Activated naive CD4-positive, alpha-beta T cell treated with anti-CD3 and anti-CD28 coated beads, Interleukin-2, amount 50 U/mL, for 24 hours (primary cell): ENCODE measurements at regions not wholly inside any gene's neighbourhood (a gene's known extent, or its start where the extent isn't known, plus 50 kb on each side); places are given as distances from the start of the nearest gene placed in this dataset.

Experiments
- H3K27ac Mint-ChIP-seq: one replicate; pipeline ENCODE4 v1.8.0; 2021; ENCODE audit warnings: mild to moderate bottlenecking, mixed read lengths
- H3K27me3 Mint-ChIP-seq: one replicate; pipeline ENCODE4 v1.8.0; 2021; ENCODE audit warnings: mixed read lengths
- H3K36me3 Mint-ChIP-seq: one replicate; pipeline ENCODE4 v1.8.0; 2021; ENCODE audit warnings: mixed read lengths
- H3K4me1 Mint-ChIP-seq: one replicate; pipeline ENCODE4 v1.8.0; 2021; ENCODE audit warnings: mixed read lengths
- H3K4me3 Mint-ChIP-seq: one replicate; pipeline ENCODE4 v1.8.0; 2021; ENCODE audit warnings: mild to moderate bottlenecking, mixed read lengths
- H3K9me3 Mint-ChIP-seq: one replicate; pipeline ENCODE4 v1.8.0; 2021; ENCODE audit warnings: mixed read lengths

GRCh38 chr2:106724301-106724794 lies 161.6 kb downstream of the ST6GAL2 start:
- H3K4me1 Mint-ChIP-seq, result no peaks in the 10 kb centered on the region
- no peak overlapping the region for H3K4me3 Mint-ChIP-seq
- H3K36me3 Mint-ChIP-seq, result no peaks in the 10 kb centered on the region
- no peaks in the 10 kb centered on the region for H3K9me3 Mint-ChIP-seq
- H3K27ac Mint-ChIP-seq, result no peak overlapping the region
- peaks cover 15% of the 10 kb centered on the region for H3K27me3 Mint-ChIP-seq

- Mint-ChIP-seq H3K27ac (no peak overlapping the region), H3K4me1 (no peaks in the 10 kb centered on the region), H3K9me3 (peaks cover 5% of the 10 kb centered on the region), H3K36me3 (no peaks in the 10 kb centered on the region), H3K4me3 (no peak overlapping the region), H3K27me3 (no peaks in the 10 kb centered on the region)
Observed at GRCh38 chr2:106734165-106734564, 151.8 kb downstream of the ST6GAL2 start.

- no peaks in the 10 kb centered on the region for H3K27me3 Mint-ChIP-seq
Observed at GRCh38 chr2:106735807-106736206, 150.2 kb downstream of the ST6GAL2 start.

GRCh38 chr2:106736221-106736620 lies 149.7 kb downstream of the ST6GAL2 start:
- Mint-ChIP-seq H3K9me3 (peaks cover 5% of the 10 kb centered on the region), H3K4me1 (no peaks in the 10 kb centered on the region), H3K27me3 (no peaks in the 10 kb centered on the region), H3K4me3 (no peak overlapping the region), H3K27ac (no peak overlapping the region), H3K36me3 (no peaks in the 10 kb centered on the region)

More at GRCh38 chr2:106735807-106736206, 150.2 kb downstream of the ST6GAL2 start:
- H3K27ac Mint-ChIP-seq, result no peak overlapping the region
- H3K9me3 Mint-ChIP-seq, result peaks cover 5% of the 10 kb centered on the region
- H3K36me3 Mint-ChIP-seq, result no peaks in the 10 kb centered on the region
- H3K4me3 Mint-ChIP-seq, result no peak overlapping the region
- no peaks in the 10 kb centered on the region for H3K4me1 Mint-ChIP-seq

GRCh38 chr2:106745468-106745867 lies 140.5 kb downstream of the ST6GAL2 start:
- H3K36me3 Mint-ChIP-seq, result no peaks in the 10 kb centered on the region
- H3K4me3 Mint-ChIP-seq, result no peak overlapping the region
- H3K27me3 Mint-ChIP-seq, result peaks cover 1% of the 10 kb centered on the region
- H3K4me1 Mint-ChIP-seq, result no peaks in the 10 kb centered on the region
- no peak overlapping the region for H3K27ac Mint-ChIP-seq
- no peaks in the 10 kb centered on the region for H3K9me3 Mint-ChIP-seq

- H3K9me3 Mint-ChIP-seq, result peaks cover 7% of the 10 kb centered on the region
- no peaks in the 10 kb centered on the region for H3K4me1 Mint-ChIP-seq
- H3K4me3 Mint-ChIP-seq, result no peak overlapping the region
- no peaks in the 10 kb centered on the region for H3K36me3 Mint-ChIP-seq
- H3K27ac Mint-ChIP-seq, result no peak overlapping the region
- peaks cover 1% of the 10 kb centered on the region for H3K27me3 Mint-ChIP-seq
Observed at GRCh38 chr2:106749823-106750222, 136.1 kb downstream of the ST6GAL2 start.
